Astrocyte (in vitro differentiated cells and primary cell): ENCODE measurements at regions not wholly inside any gene's neighbourhood (a gene's known extent, or its start where the extent isn't known, plus 50 kb on each side); places are given as distances from the start of the nearest gene placed in this dataset.

Experiments used
- CTCF ChIP-seq: IDR thresholded peaks from 2 replicates; pipeline ENCODE4 v1.5.1; 2011; ENCODE audit warnings: low read depth, mild to moderate bottlenecking, inconsistent platforms, low read length, moderate library complexity; ENCODE audit not compliant: insufficient read depth
- EZH2 ChIP-seq: IDR thresholded peaks from 2 replicates; pipeline ENCODE4 v1.6.1; 2012; ENCODE audit warnings: mild to moderate bottlenecking, low read length, inconsistent platforms; ENCODE audit not compliant: insufficient read depth

DNA sequence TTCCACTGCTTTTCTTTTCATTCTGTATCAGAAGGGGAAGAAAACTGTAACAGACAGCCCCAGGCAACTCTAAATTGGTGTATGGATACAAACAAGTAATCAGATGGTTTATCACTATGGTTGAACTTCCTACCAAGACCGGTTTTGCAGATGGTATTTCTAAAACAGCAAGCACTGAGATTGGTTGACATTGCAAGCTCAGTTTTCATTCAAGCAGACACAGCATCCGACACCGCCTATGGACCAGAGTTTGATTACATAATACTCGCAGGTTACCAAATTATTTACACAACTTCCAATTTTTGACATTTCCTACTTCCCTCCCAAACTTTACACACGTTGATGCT is 209.9 kb downstream of the ALDH8A1 start:
- TF ChIP-seq CTCF (no peak), EZH2 (no peak)
